ENCODE measurements at regions not wholly inside any gene's neighbourhood (a gene's known extent, or its start where the extent isn't known, plus 50 kb on each side); places are given as distances from the start of the nearest gene placed in this dataset.

GRCh38 chr10:118871244-118871865 lies 116.6 kb upstream of the CACUL1 start:
- no peaks in the 10 kb centered on the region for H3K4me1 ChIP-seq (ENCODE audit: control insufficient read depth, low read depth, low read length)
- no peak overlapping the region for H3K18ac ChIP-seq (ENCODE audit: low read length)
- H2AK5ac ChIP-seq (ENCODE audit: low read length): no peak overlapping the region
- no peak overlapping the region for H3K27ac ChIP-seq (ENCODE audit: low read depth, low read length)
- H3K27me3 ChIP-seq (ENCODE audit: insufficient read depth, low read length, poor library complexity): no peaks in the 10 kb centered on the region
- H3K79me2 ChIP-seq (ENCODE audit: control insufficient read depth, insufficient read depth, low read length): no peaks in the 10 kb centered on the region
- H3K56ac ChIP-seq (ENCODE audit: low read length): no peak overlapping the region
- no peak overlapping the region for H2BK120ac ChIP-seq (ENCODE audit: low read depth, low read length)
- H3K79me1 ChIP-seq (ENCODE audit: low read length): no peaks in the 10 kb centered on the region
- no peak overlapping the region for H3K4ac ChIP-seq (ENCODE audit: low read depth, low read length)
- DNase-seq: no peak
- no peak overlapping the region for H2BK15ac ChIP-seq (replicated peaks; ENCODE audit: low read depth)
- H4K5ac ChIP-seq (ENCODE audit: low read length): no peak overlapping the region
- H2BK5ac ChIP-seq (ENCODE audit: low read length): no peak overlapping the region
- no CpG with 5 or more reads among the region's 2 CpGs for WGBS (ENCODE audit: extremely low coverage, insufficient coverage, low lambda C conversion rate)
- no peak overlapping the region for H3K4me3 ChIP-seq (ENCODE audit: low read length)
- H3K36me3 ChIP-seq (ENCODE audit: control insufficient read depth, insufficient read depth, low read length): no peaks in the 10 kb centered on the region
- no peak overlapping the region for H3K9ac ChIP-seq (ENCODE audit: low read length)
- no peak overlapping the region for H4K8ac ChIP-seq (ENCODE audit: low read depth, low read length)
- H3K4me2 ChIP-seq (ENCODE audit: low read length): no peak overlapping the region
- no peak overlapping the region for H3K23ac ChIP-seq (ENCODE audit: low read length)

- Histone ChIP-seq H2BK5ac (ENCODE audit: low read length) (no peak overlapping the region), H3K79me2 (ENCODE audit: control insufficient read depth, insufficient read depth, low read length) (no peaks in the 10 kb centered on the region), H4K8ac (ENCODE audit: low read depth, low read length) (no peak overlapping the region), H3K27me3 (ENCODE audit: insufficient read depth, low read length, poor library complexity) (no peaks in the 10 kb centered on the region), H2BK120ac (ENCODE audit: low read depth, low read length) (no peak overlapping the region), H3K4me2 (ENCODE audit: low read length) (no peak overlapping the region), H3K4me1 (ENCODE audit: control insufficient read depth, low read depth, low read length) (no peaks in the 10 kb centered on the region), H3K18ac (ENCODE audit: low read length) (no peak overlapping the region), H3K23ac (ENCODE audit: low read length) (no peak overlapping the region), H3K4ac (ENCODE audit: low read depth, low read length) (no peak overlapping the region), H3K56ac (ENCODE audit: low read length) (no peak overlapping the region), H2AK5ac (ENCODE audit: low read length) (no peak overlapping the region), H3K9ac (ENCODE audit: low read length) (no peak overlapping the region), H4K5ac (ENCODE audit: low read length) (no peak overlapping the region), H3K79me1 (ENCODE audit: low read length) (no peaks in the 10 kb centered on the region), H3K27ac (ENCODE audit: low read depth, low read length) (no peak overlapping the region), H3K4me3 (ENCODE audit: low read length) (no peak overlapping the region), H2BK15ac (replicated peaks; ENCODE audit: low read depth) (no peak overlapping the region), H3K36me3 (ENCODE audit: control insufficient read depth, insufficient read depth, low read length) (no peaks in the 10 kb centered on the region)
- no peak for DNase-seq
- WGBS (ENCODE audit: extremely low coverage, insufficient coverage, low lambda C conversion rate): no CpG with 5 or more reads among the region's 4 CpGs
Observed at GRCh38 chr10:118873091-118873737, 118.4 kb upstream of the CACUL1 start.

- Histone ChIP-seq H3K79me1 (ENCODE audit: low read length) (no peaks in the 10 kb centered on the region), H3K4ac (ENCODE audit: low read depth, low read length) (no peak overlapping the region), H3K4me3 (ENCODE audit: low read length) (no peak overlapping the region), H3K4me1 (ENCODE audit: control insufficient read depth, low read depth, low read length) (no peaks in the 10 kb centered on the region), H3K56ac (ENCODE audit: low read length) (no peak overlapping the region), H3K18ac (ENCODE audit: low read length) (no peak overlapping the region), H3K9ac (ENCODE audit: low read length) (no peak overlapping the region), H3K79me2 (ENCODE audit: control insufficient read depth, insufficient read depth, low read length) (no peaks in the 10 kb centered on the region), H3K23ac (ENCODE audit: low read length) (no peak overlapping the region), H3K27me3 (ENCODE audit: insufficient read depth, low read length, poor library complexity) (no peaks in the 10 kb centered on the region), H2AK5ac (ENCODE audit: low read length) (no peak overlapping the region), H3K36me3 (ENCODE audit: control insufficient read depth, insufficient read depth, low read length) (no peaks in the 10 kb centered on the region), H2BK15ac (replicated peaks; ENCODE audit: low read depth) (no peak overlapping the region), H3K27ac (ENCODE audit: low read depth, low read length) (no peak overlapping the region), H4K8ac (ENCODE audit: low read depth, low read length) (no peak overlapping the region), H2BK5ac (ENCODE audit: low read length) (no peak overlapping the region), H3K4me2 (ENCODE audit: low read length) (no peak overlapping the region), H2BK120ac (ENCODE audit: low read depth, low read length) (no peak overlapping the region), H4K5ac (ENCODE audit: low read length) (no peak overlapping the region)
- WGBS (ENCODE audit: extremely low coverage, insufficient coverage, low lambda C conversion rate): no CpG with 5 or more reads among the region's 2 CpGs
- no peak for DNase-seq
Observed at GRCh38 chr10:118873738-118874105, 119.0 kb upstream of the CACUL1 start.

GRCh38 chr10:118874171-118874570 lies 119.4 kb upstream of the CACUL1 start:
- no peak overlapping the region for H3K4me2 ChIP-seq (ENCODE audit: low read length)
- no peak overlapping the region for H4K8ac ChIP-seq (ENCODE audit: low read depth, low read length)
- no CpG with 5 or more reads among the region's 2 CpGs for WGBS (ENCODE audit: extremely low coverage, insufficient coverage, low lambda C conversion rate)
- no peak overlapping the region for H3K56ac ChIP-seq (ENCODE audit: low read length)
- H2BK15ac ChIP-seq (replicated peaks; ENCODE audit: low read depth): no peak overlapping the region
- no peaks in the 10 kb centered on the region for H3K4me1 ChIP-seq (ENCODE audit: control insufficient read depth, low read depth, low read length)
- no peaks in the 10 kb centered on the region for H3K27me3 ChIP-seq (ENCODE audit: insufficient read depth, low read length, poor library complexity)
- H3K4me3 ChIP-seq (ENCODE audit: low read length): no peak overlapping the region
- H3K18ac ChIP-seq (ENCODE audit: low read length): no peak overlapping the region
- H3K4ac ChIP-seq (ENCODE audit: low read depth, low read length): no peak overlapping the region
- no peak overlapping the region for H3K27ac ChIP-seq (ENCODE audit: low read depth, low read length)
- no peak overlapping the region for H2BK5ac ChIP-seq (ENCODE audit: low read length)
- no peaks in the 10 kb centered on the region for H3K79me1 ChIP-seq (ENCODE audit: low read length)
- no peak overlapping the region for H4K5ac ChIP-seq (ENCODE audit: low read length)
- H3K79me2 ChIP-seq (ENCODE audit: control insufficient read depth, insufficient read depth, low read length): no peaks in the 10 kb centered on the region
- H2AK5ac ChIP-seq (ENCODE audit: low read length): no peak overlapping the region
- H3K36me3 ChIP-seq (ENCODE audit: control insufficient read depth, insufficient read depth, low read length): no peaks in the 10 kb centered on the region
- DNase-seq: no peak
- H3K9ac ChIP-seq (ENCODE audit: low read length): no peak overlapping the region
- H2BK120ac ChIP-seq (ENCODE audit: low read depth, low read length): no peak overlapping the region
- no peak overlapping the region for H3K23ac ChIP-seq (ENCODE audit: low read length)

GRCh38 chr10:118875087-118875486 lies 120.3 kb upstream of the CACUL1 start:
- Histone ChIP-seq H4K5ac (ENCODE audit: low read length) (no peak overlapping the region), H3K56ac (ENCODE audit: low read length) (no peak overlapping the region), H3K23ac (ENCODE audit: low read length) (no peak overlapping the region), H3K36me3 (ENCODE audit: control insufficient read depth, insufficient read depth, low read length) (no peaks in the 10 kb centered on the region), H3K9ac (ENCODE audit: low read length) (no peak overlapping the region), H2BK15ac (replicated peaks; ENCODE audit: low read depth) (no peak overlapping the region), H3K27ac (ENCODE audit: low read depth, low read length) (no peak overlapping the region), H3K4ac (ENCODE audit: low read depth, low read length) (no peak overlapping the region), H2BK120ac (ENCODE audit: low read depth, low read length) (no peak overlapping the region), H3K4me1 (ENCODE audit: control insufficient read depth, low read depth, low read length) (no peaks in the 10 kb centered on the region), H3K4me3 (ENCODE audit: low read length) (no peak overlapping the region), H3K79me1 (ENCODE audit: low read length) (no peaks in the 10 kb centered on the region), H2BK5ac (ENCODE audit: low read length) (no peak overlapping the region), H3K27me3 (ENCODE audit: insufficient read depth, low read length, poor library complexity) (no peaks in the 10 kb centered on the region), H3K79me2 (ENCODE audit: control insufficient read depth, insufficient read depth, low read length) (no peaks in the 10 kb centered on the region), H3K4me2 (ENCODE audit: low read length) (no peak overlapping the region), H4K8ac (ENCODE audit: low read depth, low read length) (no peak overlapping the region), H3K18ac (ENCODE audit: low read length) (no peak overlapping the region), H2AK5ac (ENCODE audit: low read length) (no peak overlapping the region)
- DNase-seq: no peak
- WGBS (ENCODE audit: extremely low coverage, insufficient coverage, low lambda C conversion rate): no CpG with 5 or more reads among the region's 1 CpG

GRCh38 chr10:118882741-118883140 lies 128.0 kb upstream of the CACUL1 start:
- H3K4me1 ChIP-seq (ENCODE audit: control insufficient read depth, low read depth, low read length): no peaks in the 10 kb centered on the region
- H3K18ac ChIP-seq (ENCODE audit: low read length): no peak overlapping the region
- H3K4me3 ChIP-seq (ENCODE audit: low read length): no peak overlapping the region
- H3K56ac ChIP-seq (ENCODE audit: low read length): no peak overlapping the region
- no peaks in the 10 kb centered on the region for H3K27me3 ChIP-seq (ENCODE audit: insufficient read depth, low read length, poor library complexity)
- H3K36me3 ChIP-seq (ENCODE audit: control insufficient read depth, insufficient read depth, low read length): no peaks in the 10 kb centered on the region
- WGBS (ENCODE audit: extremely low coverage, insufficient coverage, low lambda C conversion rate): no CpG with 5 or more reads among the region's 2 CpGs
- DNase-seq: no peak
- H3K79me2 ChIP-seq (ENCODE audit: control insufficient read depth, insufficient read depth, low read length): no peaks in the 10 kb centered on the region
- no peak overlapping the region for H2BK5ac ChIP-seq (ENCODE audit: low read length)
- H3K27ac ChIP-seq (ENCODE audit: low read depth, low read length): no peak overlapping the region
- no peak overlapping the region for H2BK120ac ChIP-seq (ENCODE audit: low read depth, low read length)
- no peak overlapping the region for H3K23ac ChIP-seq (ENCODE audit: low read length)
- H3K4ac ChIP-seq (ENCODE audit: low read depth, low read length): no peak overlapping the region
- no peak overlapping the region for H4K5ac ChIP-seq (ENCODE audit: low read length)
- no peak overlapping the region for H2AK5ac ChIP-seq (ENCODE audit: low read length)
- H3K9ac ChIP-seq (ENCODE audit: low read length): no peak overlapping the region
- H2BK15ac ChIP-seq (replicated peaks; ENCODE audit: low read depth): no peak overlapping the region
- no peak overlapping the region for H4K8ac ChIP-seq (ENCODE audit: low read depth, low read length)
- H3K4me2 ChIP-seq (ENCODE audit: low read length): no peak overlapping the region
- no peaks in the 10 kb centered on the region for H3K79me1 ChIP-seq (ENCODE audit: low read length)

All from mesendoderm (in vitro differentiated cells).